Right hindlimb (tissue), 1 donor: ENCODE measurements at regions not wholly inside any gene's neighbourhood (a gene's known extent, or its start where the extent isn't known, plus 50 kb on each side); places are given as distances from the start of the nearest gene placed in this dataset.
"Not testable (repeated sequence)": the region's sequence is repeated elsewhere in the genome, so short reads cannot be mapped to it uniquely, and the experiment has no call there.

Experiments
- DNase-seq: peaks from one replicate; pipeline ENCODE4 v3.0.0-alpha.2; 2018

DNA sequence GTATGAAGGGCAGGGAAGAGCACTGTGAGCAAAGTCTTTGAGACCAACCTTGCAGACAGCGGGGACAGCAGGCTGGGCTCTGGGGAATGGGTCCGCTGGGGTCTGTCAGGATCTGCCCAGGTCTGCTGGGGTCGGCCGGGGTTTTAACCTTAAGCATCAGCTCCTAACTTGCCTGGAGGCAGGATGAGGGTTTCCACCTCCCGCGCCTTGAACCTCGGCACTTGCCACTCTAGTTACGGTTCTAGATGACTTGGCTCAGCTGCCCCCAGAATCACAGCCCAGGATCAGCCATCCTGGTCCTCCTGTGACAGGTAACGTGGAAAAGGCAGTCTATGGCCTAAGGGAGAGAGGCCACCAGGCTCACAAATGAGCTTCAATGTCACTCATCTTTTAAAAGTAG, 50.4 kb upstream of the CACUL1 start:
- DNase-seq, result no peak

- no peak for DNase-seq
Measured at GRCh38 chr10:118807512-118808305, 52.9 kb upstream of the CACUL1 start.

DNA sequence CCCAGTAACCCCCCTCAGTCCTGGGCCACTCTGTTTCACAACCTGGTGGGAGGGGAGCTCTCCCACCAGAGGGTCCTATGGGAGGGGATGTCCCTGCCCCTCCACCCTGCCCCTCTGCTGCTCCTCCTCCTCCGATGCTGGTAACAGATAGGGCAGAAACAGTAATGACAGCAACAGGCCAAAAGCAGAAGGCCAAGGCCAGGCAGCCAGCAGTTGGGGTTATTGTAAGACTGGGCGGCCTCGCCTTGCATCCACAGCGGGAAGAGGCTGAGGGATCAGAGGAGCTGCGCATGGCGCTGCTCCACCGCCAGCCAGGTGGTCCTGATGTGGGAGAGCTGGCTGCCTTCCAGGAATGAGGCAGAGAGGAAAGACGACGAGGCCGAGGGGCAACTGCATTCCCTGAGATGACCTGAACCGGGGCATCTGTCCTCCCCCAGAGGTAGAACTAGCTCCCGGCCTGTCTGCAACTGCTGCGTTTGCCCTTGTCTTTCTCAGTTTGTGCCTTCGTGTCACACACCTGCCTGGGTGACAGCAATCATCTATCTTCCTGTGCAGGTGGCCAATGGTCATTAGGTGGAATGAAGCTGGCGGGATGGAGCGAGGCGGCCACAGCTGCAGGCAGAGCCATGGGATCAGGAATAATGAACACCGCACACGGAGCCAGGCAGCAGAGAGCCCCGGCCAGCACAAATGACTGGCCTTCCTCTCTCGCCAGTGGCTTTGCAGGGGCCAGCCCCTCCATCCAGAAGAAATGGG, 54.0 kb upstream of the CACUL1 start:
- no peak for DNase-seq

DNA sequence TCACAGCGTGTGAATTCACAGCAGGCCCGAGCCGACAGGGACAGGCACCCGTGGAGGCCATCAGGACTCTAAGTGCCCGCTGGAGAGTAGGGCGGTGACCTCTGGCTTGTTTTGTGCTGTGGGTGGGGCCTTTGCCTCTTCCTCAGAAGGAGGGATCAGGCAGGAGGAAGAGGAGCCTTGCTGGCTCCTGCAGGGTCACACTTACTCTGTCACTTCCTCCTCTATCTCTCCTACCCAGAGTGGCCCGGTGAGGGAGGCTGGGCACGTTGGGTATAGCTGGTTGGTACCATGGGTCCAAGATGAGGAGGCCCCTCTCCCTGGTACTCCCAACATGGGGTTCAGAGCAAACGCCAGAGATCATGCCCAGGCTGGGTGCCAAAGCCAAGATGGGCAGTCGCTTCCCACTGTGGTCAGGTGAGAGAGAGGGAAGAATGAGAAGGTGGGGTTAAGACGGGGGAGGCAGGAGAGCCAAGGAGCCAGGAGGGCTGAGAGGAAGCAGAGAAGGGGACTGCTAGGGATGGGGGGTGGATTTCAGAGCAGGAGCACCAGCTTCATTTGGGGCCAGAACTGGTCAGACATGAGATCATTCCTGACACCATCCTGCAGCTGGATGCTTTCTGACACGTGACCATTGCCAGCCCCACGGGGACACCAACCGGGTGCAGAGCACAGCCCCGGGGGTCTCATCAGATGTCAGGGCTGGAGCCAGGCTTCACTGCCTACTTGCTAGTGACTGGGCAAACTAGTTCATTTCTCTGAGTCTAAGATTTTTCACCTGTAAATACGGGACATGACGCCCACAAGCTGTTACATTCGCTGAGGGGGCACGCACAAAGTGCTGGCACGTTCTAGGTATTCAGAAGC, 54.8 kb upstream of the CACUL1 start:
- DNase-seq, result no peak

- DNase-seq, result no peak
Measured at GRCh38 chr10:118810796-118811505, 56.2 kb upstream of the CACUL1 start.

- DNase-seq, result no peak
Measured at GRCh38 chr10:118811675-118812392, 57.1 kb upstream of the CACUL1 start.

GRCh38 chr10:118812393-118812740, 57.6 kb upstream of the CACUL1 start:
- DNase-seq, result no peak

DNA sequence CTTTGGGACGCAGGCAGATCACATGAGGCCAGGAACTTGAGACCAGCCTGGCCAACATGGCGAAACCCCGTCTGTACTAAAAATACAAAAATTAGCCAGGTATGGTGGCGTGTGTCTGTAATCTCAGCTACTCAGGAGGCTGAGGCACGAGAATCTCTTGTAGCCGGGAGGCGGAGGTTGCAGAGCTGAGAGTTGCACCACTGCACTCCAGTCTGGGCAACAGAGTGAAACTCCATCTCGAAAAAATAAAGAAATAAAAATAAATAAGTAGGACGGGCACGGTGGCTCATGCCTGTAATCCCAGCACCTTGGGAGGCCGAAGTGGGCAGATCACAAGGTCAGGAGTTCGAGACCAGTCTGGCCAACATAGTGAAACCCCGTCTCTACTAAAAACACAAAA, 58.2 kb upstream of the CACUL1 start:
- not testable (repeated sequence) for DNase-seq

GRCh38 chr10:118816471-118817168, 61.9 kb upstream of the CACUL1 start:
- no peak for DNase-seq

GRCh38 chr10:118817328-118818068, 62.7 kb upstream of the CACUL1 start:
- DNase-seq, result no peak

DNA sequence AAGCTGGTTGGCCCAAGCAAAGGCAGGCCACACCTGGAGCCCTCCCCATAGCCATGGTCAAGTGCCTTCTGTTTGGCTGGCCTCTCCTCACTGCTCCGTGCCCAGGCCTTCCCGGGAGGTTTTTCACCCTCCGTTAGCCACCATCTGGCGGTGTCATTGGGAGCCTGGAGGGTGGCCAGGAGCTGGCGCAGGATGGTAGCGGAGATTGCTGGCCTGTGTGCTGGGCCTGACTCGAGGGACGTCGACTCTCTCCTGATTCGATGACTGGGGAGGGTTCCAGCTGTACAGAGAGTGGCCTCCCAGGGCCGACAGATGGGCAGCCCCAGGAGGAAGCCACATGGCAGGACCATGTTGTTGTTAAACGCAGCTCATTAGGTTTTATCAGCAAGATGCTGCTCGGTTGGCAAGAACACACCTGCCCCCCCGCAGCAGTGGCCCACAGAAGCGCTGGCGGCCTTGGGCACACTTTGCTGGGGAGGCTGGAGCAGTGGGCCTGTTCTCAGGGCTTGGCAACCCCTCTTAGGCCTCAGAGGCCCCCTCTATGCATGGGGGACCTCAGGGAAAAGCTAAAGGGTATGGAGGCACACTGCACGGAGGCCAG, 64.0 kb upstream of the CACUL1 start:
- peak; percentile 36 for DNase-seq

GRCh38 chr10:118820326-118821116, 65.8 kb upstream of the CACUL1 start:
- DNase-seq, result no peak

DNA sequence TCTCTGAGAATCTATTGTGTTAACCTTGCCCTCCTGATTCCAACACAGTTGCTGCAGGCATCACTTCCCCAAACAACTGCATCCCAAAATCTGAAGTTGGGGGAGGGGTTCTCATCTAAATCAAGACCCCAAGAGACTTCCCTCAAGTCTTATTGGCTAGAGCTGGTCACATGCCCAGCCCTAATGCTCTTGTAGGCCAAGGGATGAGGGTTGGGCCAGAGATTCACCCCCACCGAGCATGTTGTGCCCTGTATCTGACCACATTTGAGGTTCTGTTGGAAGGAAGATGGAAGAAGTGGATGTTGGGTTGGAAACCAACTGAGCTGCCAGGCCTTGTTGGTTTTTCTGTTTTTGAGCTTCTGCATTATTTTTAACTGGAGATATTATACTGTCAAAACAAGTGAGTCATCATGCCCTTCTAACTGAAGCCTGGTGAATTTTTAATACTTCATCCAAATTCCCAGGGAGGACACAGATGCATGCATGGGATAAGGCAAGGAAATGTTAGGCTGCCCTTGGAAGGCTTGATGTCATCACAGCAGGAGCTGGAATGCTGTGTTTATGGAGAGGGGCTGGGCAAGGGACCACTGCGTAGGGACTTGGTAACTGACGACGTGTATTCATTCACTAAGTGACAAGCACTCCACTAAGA, 68.6 kb upstream of the CACUL1 start:
- DNase-seq, result no peak

DNA sequence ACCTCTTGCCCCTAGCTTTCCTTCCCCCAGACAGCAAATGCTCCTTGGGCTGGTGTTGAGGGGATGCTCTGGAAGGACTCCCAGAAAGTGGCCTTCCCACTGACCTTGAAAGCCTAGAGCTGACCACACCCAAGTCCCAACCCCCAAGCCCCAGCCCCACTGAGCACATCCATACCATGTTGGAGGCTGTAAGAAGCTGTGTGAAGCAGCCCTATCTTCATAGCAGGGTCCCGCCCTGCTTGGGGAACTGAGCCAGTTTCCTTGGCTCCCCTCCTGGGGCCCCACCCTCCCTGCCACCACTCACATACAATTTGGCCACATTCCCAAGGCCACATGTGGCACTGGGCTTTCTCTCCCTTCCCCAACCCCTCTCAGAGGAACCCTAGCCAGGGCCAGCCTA, 72.3 kb upstream of the CACUL1 start:
- DNase-seq, result no peak

- no peak for DNase-seq
Measured at GRCh38 chr10:118827466-118828155, 72.8 kb upstream of the CACUL1 start.

DNA sequence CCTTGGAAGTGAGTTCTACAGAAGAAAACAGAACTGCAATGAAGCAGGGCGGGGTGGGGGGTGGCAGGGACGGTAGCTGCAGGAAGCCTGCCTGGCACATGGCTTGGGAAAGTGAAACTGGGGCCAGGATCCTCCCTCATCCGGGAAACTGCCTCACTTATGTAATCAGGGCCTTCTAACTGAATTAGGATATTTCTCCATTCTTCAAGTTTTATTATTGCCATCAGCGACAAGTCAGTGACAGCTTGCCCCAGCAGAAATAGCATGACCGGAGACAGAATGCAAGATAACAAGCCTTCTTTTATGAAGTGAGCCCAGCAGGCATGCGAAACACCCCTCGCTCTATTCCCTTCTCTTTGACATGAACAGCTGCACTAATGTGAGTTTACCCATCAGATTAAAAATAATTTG, 77.5 kb upstream of the CACUL1 start:
- peak; percentile 60 for DNase-seq

DNA sequence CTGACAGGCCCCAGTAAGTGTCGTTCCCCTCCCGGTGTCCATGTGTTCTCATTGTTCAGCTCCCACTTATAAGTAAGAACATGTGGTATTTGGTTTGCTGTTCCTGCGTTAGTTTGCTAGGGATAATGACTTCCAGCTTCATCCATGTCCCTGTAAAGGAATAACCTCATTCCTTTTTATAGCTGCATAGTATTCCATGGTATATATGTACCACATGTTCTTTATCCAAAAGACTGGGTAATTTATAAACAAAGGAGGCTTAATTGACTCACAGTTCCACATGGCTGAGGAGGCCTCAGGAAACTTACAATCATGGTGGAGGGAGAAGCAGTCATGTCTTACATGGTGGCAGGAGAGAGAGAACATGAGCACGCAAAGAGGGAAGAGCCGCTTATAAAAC, 79.6 kb upstream of the CACUL1 start:
- DNase-seq, result not testable (repeated sequence)

DNA sequence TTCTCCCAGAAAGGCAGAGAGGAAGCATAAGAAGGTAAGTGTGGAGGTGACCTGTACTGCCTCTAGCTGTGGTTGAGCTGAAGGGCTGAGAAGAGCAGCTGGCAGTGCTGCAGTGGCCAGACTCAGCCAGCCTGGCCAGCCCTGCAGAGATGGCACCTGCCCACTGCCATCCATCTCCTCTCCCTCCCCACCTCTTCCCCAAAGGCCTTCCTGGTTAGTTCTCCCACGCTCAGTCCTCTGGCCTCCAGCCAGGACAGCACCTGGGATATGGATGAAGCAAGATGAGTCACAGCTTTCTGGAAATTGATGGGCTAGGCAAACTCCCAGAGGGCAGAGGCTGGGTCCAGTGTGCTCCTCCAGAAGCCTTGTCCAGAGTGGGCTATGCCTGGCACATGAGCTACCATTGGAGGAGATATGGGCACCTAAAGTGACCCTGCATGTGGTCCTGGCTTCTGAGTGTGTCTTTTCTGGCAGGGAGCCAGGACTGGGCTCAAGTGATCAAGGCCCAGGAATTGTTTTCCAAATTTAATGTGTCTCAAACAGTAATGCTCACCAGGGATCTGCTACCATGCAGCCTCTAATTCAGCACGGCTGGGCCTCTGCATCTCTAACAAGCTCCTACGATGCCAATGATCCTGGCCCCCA, 81.0 kb upstream of the CACUL1 start:
- no peak for DNase-seq
